Heart left ventricle (tissue), 16 donors: ENCODE measurements at regions not wholly inside any gene's neighbourhood (a gene's known extent, or its start where the extent isn't known, plus 50 kb on each side); places are given as distances from the start of the nearest gene placed in this dataset.
A peak's percentile ranks its signal among the peaks of the same experiment; 100 is the strongest.

Experiments
- ATAC-seq, 4 donors: fragments of 200-7000 bp; cut with Tn5 transposase; one replicate each; pipeline ENCODE4 v1.9.1; 2020 to 2022; ENCODE audit warnings: moderate library complexity in 4 of 4, mild to moderate bottlenecking in 3 of 4, moderate number of reproducible peaks in 1 of 4
- DNase-seq, 5 donors: peaks; one replicate each; pipeline ENCODE4 v3.0.0-alpha.2; 2020
- H3K27ac ChIP-seq, 12 donors: fragments of 200-600 bp; sonication (generic) in 4 of 12; one replicate each; pipeline versions ENCODE4 v1.5.0 to v1.8.0; 2016 to 2022; ENCODE audit warnings: mild to moderate bottlenecking in 2 of 12
- H3K27me3 ChIP-seq, 9 donors: fragments of 200-600 bp; sonication (generic) in 2 of 9; one replicate each; pipeline versions ENCODE4 v1.5.1 to v1.8.0; 2016 to 2022; ENCODE audit warnings: mild to moderate bottlenecking in 3 of 9
- H3K36me3 ChIP-seq, 9 donors: fragments of 200-600 bp; sonication (generic) in 2 of 9; one replicate each; pipeline versions ENCODE4 v1.5.0 to v1.8.0; 2018 to 2022; ENCODE audit warnings: mild to moderate bottlenecking in 2 of 9
- H3K4me1 ChIP-seq, 12 donors: fragments of 200-600 bp; sonication (generic) in 4 of 12; one replicate each; pipeline versions ENCODE4 v1.5.0 to v1.8.0; 2016 to 2022; ENCODE audit warnings: mild to moderate bottlenecking in 3 of 12
- H3K4me3 ChIP-seq, 12 donors: fragments of 200-600 bp; sonication (generic) in 4 of 12; one replicate each; pipeline versions ENCODE4 v1.5.0 to v1.8.0; 2017 to 2022; ENCODE audit warnings: mild to moderate bottlenecking in 9 of 12, moderate library complexity in 4 of 12
- H3K9me3 ChIP-seq, 12 donors: fragments of 200-600 bp; sonication (generic) in 4 of 12; one replicate each; pipeline versions ENCODE4 v1.5.0 to v1.8.0; 2016 to 2022; ENCODE audit warnings: mild to moderate bottlenecking in 1 of 12
- POLR2A ChIP-seq, 2 donors: fragments of 450-650 bp; IDR thresholded peaks; one replicate each; pipeline ENCODE4 v1.6.1; 2017; ENCODE audit warnings: antibody characterized with exemption in 2 of 2, mild to moderate bottlenecking in 2 of 2, moderate library complexity in 2 of 2
- WGBS, 4 donors: extraction: QIAGEN DNeasy Blood & Tissue Kit in 2 of 4; methylation state at CpG; one replicate each; pipeline versions ENCODE4 v1.1.5 to v1.1.7; 2013 to 2018; 5-methylcytosine and 5-hydroxymethylcytosine counted together
- intact Hi-C, 10 donors: fragments of 100-400 bp; cut with DNase I; formaldehyde crosslinking; loops; one replicate each; pipeline versions ENCODE4 v1.11.1 to v1.14.2; 2022
- TF ChIP-seq, protein P1 (sequence below), 12 donors: fragments of 200-600 bp; sonication (generic) in 4 of 12; IDR thresholded peaks; one replicate each; pipeline versions ENCODE4 v1.5.0 to v1.8.0; 2018 to 2022; ENCODE audit warnings: antibody characterized with exemption in 12 of 12, mild to moderate bottlenecking in 5 of 12
- donor health status: ischemic (EF 13 %, LVEDD 7.1; RV severe dilation, severe dysfunction).
- donor health status: healthy with polysubstance abuse.
- donor health status: DM: no; HTN: yes; CAD: no.
- donor health status: DM: no; HTN: no; CAD: no.
- donor health status: ischemic (EF 25% LVEDD 6.9; RV normal size, moderate dysfunction).
- donor health status: ischemic (EF 25% LVEDD 5.7; RV mildly dilated, moderate dysfunction).
- donor health status: healthy.
- donor health status: DM: yes; HTN: yes; CAD: no.
- donor health status: ischemic (EF 35%, LVEDD 5.7; RV mildly dilated, moderate dysfunction).
- donor health status: nonischemic (EF 11% LVEDD 7.7; RV severe dilation, severe dysfunction).
- donor health status: DM: yes; HTN: yes; CAD: no.
- donor health status: PGD.
- donor health status: ischemic (EF 29% LVEDD 5.4; RV normal size, mild dysfunction).
- donor health status: nonischemic (EF 23%, LVEDD 6.1; RV moderate dilation, normal function).

DNA sequence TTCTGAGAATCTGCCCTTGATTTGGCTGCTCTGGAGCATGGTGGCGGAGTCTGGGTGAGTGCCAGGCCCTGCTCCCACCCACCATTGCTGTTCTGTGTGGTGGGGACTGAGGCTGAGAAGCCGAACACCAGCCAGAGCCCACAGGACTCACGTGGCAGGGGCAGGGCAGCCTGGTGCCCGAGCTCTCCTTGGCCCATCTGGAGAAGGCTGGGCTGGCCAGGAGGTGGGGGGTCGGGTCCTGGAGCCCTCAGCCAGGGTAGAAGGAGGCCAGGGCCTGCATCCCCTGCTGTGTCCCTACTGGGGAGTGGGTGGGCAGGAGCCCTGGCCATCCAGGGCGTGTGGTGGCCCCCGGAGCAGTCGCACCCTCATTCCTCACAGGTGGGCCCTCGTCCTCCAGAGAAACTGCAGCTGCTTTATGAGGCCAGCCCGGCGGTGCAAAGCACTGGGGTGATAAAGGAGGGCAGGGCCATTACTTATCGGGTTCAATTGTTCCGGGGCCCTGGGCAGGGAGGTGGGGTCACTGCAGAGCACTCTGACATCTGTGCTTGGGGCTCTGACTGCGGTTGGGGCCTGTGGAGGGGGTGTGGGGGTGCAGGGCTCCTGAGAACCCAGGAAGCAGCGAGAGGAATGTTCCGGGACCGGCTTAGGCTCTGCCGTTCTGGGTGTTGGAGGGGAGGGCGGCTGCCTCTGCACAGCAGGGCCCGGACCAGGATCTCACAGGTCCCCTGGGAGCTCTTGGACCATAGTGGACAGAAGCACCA, 217.5 kb upstream of the C14orf180 start:
- no peaks in the 10 kb centered on the region for H3K4me1 ChIP-seq
- TF ChIP-seq, protein P1, sequence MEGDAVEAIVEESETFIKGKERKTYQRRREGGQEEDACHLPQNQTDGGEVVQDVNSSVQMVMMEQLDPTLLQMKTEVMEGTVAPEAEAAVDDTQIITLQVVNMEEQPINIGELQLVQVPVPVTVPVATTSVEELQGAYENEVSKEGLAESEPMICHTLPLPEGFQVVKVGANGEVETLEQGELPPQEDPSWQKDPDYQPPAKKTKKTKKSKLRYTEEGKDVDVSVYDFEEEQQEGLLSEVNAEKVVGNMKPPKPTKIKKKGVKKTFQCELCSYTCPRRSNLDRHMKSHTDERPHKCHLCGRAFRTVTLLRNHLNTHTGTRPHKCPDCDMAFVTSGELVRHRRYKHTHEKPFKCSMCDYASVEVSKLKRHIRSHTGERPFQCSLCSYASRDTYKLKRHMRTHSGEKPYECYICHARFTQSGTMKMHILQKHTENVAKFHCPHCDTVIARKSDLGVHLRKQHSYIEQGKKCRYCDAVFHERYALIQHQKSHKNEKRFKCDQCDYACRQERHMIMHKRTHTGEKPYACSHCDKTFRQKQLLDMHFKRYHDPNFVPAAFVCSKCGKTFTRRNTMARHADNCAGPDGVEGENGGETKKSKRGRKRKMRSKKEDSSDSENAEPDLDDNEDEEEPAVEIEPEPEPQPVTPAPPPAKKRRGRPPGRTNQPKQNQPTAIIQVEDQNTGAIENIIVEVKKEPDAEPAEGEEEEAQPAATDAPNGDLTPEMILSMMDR (IDR thresholded peaks at IDR 0.05) = no peak
- TF ChIP-seq POLR2A (IDR thresholded peaks at IDR 0.05) = no peak
- peaks cover 0 to 5% (median 0%) of the 10 kb centered on the region in 9 donors for H3K27me3 ChIP-seq
- intact Hi-C loops = loop anchor here in 2 of 10 donors (10.0 kb wide), 2 partner anchors 207 to 287 kb away; no protein-coding TSS in a partner anchor
- ATAC-seq (no peak), DNase-seq (peak in 3 of 5 donors; percentile 5 to 44 (median 17))
- WGBS, 4 donors = 71 to 95% (median 79%) methylated on average over 3 to 20 of the region's 20 CpGs
- peaks cover 0 to 7% (median 0%) of the 10 kb centered on the region in 12 donors for H3K9me3 ChIP-seq
- H3K36me3 ChIP-seq = no peaks in the 10 kb centered on the region
- H3K27ac ChIP-seq = no peak overlapping the region
- H3K4me3 ChIP-seq = no peak overlapping the region

DNA sequence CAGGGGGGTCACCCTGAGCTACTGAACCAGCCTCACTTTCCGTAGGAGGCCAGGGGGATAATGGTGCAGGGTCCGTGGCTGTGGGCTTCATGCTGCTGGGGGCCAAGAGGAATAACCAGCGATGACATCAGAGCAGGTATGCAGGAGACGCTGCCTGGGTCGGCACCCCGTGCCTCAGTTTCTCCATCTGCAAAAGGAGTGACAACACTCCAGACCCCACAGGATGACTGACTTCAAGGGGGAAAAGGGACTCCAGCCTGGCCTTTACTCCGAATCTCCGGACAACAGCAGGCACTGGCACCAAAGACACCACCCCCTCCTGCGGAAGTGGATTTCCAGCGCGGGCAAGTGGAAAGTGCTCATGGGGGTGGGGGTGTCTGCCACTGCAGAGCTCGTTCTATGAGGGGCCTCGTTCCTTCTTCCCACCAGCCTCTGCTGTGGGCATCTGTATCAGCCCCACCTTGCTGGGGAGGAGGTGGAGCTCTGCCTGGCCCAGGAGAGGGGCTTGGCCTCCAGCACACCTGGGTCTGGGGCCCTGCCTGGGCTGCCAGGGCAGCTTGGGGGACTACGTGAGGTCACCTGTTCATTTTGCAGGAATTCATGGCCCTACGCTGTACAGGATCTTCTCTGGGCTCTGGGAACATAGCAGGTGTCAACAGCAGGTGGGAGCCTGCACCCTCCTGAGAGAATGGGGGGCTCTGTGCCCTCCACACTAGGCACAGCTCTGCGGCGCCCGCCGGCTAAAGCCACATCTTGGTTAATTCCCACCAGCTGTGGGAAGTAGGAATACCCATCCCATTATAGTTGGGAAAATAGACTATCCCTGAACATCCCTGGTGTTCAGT, 216.6 kb upstream of the C14orf180 start:
- TF ChIP-seq, protein P1 (IDR thresholded peaks at IDR 0.05) = no peak
- H3K36me3 ChIP-seq = no peaks in the 10 kb centered on the region
- H3K27ac ChIP-seq = no peak overlapping the region
- ATAC-seq (no peak), DNase-seq (peak in 3 of 5 donors; percentile 14 to 48 (median 23))
- intact Hi-C loops = loop anchor here in 2 of 10 donors (10.0 kb wide), 2 partner anchors 208 to 288 kb away; no protein-coding TSS in a partner anchor
- WGBS, 4 donors = 89 to 96% (median 92%) methylated on average over 15 to 19 of the region's 19 CpGs
- peaks cover 0 to 5% (median 0%) of the 10 kb centered on the region in 9 donors for H3K27me3 ChIP-seq
- H3K9me3 ChIP-seq = peaks cover 0 to 7% (median 0%) of the 10 kb centered on the region in 12 donors
- no peaks in the 10 kb centered on the region for H3K4me1 ChIP-seq
- no peak overlapping the region for H3K4me3 ChIP-seq

DNA sequence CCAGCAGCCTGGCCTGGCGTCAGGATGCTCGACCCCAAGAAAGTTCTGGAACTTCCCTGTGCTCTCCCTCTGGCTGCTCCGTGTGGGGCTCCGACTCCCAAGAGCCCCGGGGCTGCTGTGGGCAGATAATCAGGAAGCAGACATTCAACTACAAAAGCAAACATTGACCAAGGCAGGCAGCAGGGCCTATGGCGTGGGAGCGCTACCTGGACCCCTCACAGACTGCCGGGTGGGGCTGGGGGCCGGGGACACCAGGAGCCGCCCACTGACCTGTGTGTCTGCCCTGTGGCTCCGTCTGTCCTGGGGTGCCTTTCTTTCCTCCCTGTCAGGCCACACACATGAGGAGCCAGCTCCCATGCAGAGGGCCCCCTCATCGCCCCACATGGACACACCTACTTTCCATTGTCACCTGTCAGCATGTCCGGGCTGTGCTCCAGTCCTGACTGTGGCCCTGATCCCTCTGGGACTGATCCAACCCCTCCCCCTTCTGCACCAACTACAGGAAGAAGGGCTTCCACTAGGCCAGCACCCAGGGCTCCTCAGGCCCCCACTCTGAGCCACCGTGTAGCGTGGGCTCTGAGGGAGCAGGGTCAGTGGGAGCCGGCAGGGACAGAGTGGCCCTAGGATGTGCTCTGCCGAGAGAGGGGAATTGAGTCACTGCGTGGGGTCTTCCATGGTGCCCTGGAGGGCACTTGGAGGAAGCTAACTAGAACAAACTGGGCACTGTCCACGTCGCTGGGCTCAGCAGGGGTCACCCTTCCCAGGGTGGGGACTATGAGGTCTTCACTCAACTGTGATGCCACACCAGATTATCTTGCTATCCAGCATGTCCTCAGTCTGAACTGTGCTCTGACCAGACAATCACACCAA, 215.4 kb upstream of the C14orf180 start:
- peaks cover 0 to 7% (median 0%) of the 10 kb centered on the region in 12 donors for H3K9me3 ChIP-seq
- no peaks in the 10 kb centered on the region for H3K4me1 ChIP-seq
- peak in 3 of 4 donors; percentile 44 to 68 (median 60) for ATAC-seq
- no peak overlapping the region for H3K27ac ChIP-seq
- TF ChIP-seq, protein P1 (IDR thresholded peaks at IDR 0.05) = no peak
- TF ChIP-seq POLR2A (IDR thresholded peaks at IDR 0.05) = no peak
- WGBS, 4 donors = 69 to 75% (median 73%) methylated on average over 18 to 20 of the region's 20 CpGs
- H3K4me3 ChIP-seq = no peak overlapping the region
- peak in 3 of 5 donors; percentile 38 to 49 (median 41) for DNase-seq
- H3K36me3 ChIP-seq = no peaks in the 10 kb centered on the region
- peaks cover 0 to 9% (median 0%) of the 10 kb centered on the region in 9 donors for H3K27me3 ChIP-seq
- intact Hi-C loops = loop anchor here in 2 of 10 donors (10.0 kb wide), 2 partner anchors 209 to 289 kb away; no protein-coding TSS in a partner anchor
